ENCODE measurements at regions not wholly inside any gene's neighbourhood (a gene's known extent, or its start where the extent isn't known, plus 50 kb on each side); places are given as distances from the start of the nearest gene placed in this dataset.

DNA sequence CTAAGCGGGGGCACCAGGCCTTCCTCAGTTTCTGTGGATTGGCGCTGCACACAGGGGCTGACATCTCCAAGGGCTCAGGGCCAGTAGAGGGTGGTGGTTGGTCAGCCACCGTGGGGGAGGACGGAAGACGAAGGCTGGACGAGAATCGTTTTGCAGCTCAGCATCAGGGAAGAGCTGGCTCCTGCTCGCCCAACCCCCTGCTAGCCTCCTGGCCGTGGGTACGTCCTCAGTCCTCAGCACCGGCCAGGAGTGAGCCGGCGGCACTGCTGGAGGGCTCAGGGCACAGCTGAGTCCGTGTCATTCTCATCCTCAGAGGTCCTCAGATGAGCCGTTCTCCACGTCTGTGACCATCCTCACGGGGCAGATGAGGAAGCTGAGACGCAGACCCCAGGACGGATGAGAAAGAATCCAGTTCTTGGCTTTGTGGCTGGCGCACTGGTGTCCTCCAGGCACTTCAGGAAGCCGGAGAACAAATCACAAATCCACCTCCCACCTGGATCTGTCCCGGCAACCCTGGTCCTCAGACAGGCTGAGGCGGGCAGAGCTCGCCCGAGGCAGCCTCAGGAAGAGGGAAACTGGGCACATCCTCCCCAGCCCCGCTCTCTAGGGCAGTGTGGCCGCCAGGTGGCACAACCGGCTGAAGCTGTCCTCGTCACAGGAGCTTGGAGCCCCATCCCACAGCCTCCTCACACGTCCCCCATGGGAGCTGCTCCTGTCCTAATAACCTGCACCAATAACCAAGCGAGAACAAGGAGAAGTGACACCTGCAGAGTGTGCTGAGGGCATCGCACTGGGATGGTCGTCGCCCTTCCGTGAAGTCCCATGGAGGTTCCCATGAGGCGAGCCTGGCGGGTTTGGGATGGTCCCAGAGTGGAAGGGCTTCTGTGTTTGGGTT, 393.7 kb downstream of the BRD1 start:
- TF ChIP-seq, protein P1, sequence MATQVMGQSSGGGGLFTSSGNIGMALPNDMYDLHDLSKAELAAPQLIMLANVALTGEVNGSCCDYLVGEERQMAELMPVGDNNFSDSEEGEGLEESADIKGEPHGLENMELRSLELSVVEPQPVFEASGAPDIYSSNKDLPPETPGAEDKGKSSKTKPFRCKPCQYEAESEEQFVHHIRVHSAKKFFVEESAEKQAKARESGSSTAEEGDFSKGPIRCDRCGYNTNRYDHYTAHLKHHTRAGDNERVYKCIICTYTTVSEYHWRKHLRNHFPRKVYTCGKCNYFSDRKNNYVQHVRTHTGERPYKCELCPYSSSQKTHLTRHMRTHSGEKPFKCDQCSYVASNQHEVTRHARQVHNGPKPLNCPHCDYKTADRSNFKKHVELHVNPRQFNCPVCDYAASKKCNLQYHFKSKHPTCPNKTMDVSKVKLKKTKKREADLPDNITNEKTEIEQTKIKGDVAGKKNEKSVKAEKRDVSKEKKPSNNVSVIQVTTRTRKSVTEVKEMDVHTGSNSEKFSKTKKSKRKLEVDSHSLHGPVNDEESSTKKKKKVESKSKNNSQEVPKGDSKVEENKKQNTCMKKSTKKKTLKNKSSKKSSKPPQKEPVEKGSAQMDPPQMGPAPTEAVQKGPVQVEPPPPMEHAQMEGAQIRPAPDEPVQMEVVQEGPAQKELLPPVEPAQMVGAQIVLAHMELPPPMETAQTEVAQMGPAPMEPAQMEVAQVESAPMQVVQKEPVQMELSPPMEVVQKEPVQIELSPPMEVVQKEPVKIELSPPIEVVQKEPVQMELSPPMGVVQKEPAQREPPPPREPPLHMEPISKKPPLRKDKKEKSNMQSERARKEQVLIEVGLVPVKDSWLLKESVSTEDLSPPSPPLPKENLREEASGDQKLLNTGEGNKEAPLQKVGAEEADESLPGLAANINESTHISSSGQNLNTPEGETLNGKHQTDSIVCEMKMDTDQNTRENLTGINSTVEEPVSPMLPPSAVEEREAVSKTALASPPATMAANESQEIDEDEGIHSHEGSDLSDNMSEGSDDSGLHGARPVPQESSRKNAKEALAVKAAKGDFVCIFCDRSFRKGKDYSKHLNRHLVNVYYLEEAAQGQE (IDR thresholded peaks at IDR 0.05; ENCODE audit: insufficient replicate concordance, low read depth) = no peak
- TF ChIP-seq, protein P2, sequence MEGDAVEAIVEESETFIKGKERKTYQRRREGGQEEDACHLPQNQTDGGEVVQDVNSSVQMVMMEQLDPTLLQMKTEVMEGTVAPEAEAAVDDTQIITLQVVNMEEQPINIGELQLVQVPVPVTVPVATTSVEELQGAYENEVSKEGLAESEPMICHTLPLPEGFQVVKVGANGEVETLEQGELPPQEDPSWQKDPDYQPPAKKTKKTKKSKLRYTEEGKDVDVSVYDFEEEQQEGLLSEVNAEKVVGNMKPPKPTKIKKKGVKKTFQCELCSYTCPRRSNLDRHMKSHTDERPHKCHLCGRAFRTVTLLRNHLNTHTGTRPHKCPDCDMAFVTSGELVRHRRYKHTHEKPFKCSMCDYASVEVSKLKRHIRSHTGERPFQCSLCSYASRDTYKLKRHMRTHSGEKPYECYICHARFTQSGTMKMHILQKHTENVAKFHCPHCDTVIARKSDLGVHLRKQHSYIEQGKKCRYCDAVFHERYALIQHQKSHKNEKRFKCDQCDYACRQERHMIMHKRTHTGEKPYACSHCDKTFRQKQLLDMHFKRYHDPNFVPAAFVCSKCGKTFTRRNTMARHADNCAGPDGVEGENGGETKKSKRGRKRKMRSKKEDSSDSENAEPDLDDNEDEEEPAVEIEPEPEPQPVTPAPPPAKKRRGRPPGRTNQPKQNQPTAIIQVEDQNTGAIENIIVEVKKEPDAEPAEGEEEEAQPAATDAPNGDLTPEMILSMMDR (IDR thresholded peaks at IDR 0.05; ENCODE audit: insufficient read depth, low read length) = no peak
- TF ChIP-seq POLR2AphosphoS5 (IDR thresholded peaks at IDR 0.05; ENCODE audit: low read depth) = no peak
- no peak for TF ChIP-seq GABPA (IDR thresholded peaks at IDR 0.05; ENCODE audit: low read depth)
- no peak for TF ChIP-seq SPI1 (IDR thresholded peaks at IDR 0.05; ENCODE audit: borderline replicate concordance, low read depth)

All from HL-60 (cell line).